OCI-LY3 (cell line): ENCODE measurements at regions not wholly inside any gene's neighbourhood (a gene's known extent, or its start where the extent isn't known, plus 50 kb on each side); places are given as distances from the start of the nearest gene placed in this dataset.
"Not testable (repeated sequence)": the region's sequence is repeated elsewhere in the genome, so short reads cannot be mapped to it uniquely, and the experiment has no call there.

Experiments
- CTCF ChIP-seq: fragments of 200-600, 300-600 bp; sonication (generic); IDR thresholded peaks from 2 replicates; pipeline ENCODE4 v1.5.1; 2014; ENCODE audit warnings: antibody characterized with exemption, low read length, low read depth
- EZH2phosphoT487 ChIP-seq: fragments of 200-600 bp; shearing (Covaris generic); IDR thresholded peaks from 2 replicates; pipeline ENCODE4 v1.6.1; 2018; ENCODE audit warnings: antibody characterized with exemption, mixed run types, low read depth

DNA sequence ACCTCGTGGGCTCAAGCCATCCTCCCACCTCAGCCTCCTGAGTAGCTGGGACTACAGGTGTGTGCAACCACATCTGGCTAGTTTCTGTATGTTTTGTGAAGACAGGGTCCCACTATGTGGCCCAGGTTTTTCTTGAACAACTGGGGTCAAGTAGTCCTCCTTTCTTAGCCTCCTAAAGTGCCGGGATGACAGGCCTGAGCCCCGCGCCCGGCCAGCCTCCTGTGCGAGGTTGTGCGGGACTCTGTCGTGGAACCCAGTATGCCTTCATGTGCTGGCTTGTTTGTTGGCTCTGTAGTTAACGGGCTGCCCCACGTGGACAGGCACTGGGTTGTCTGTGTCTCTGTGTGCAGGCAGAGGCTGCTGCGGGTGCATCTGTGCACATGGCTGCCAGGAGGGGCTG, 238.7 kb upstream of the FRG2C start:
- TF ChIP-seq CTCF, EZH2phosphoT487: not testable (repeated sequence)
